ENCODE measurements at regions not wholly inside any gene's neighbourhood (a gene's known extent, or its start where the extent isn't known, plus 50 kb on each side); places are given as distances from the start of the nearest gene placed in this dataset.

DNA sequence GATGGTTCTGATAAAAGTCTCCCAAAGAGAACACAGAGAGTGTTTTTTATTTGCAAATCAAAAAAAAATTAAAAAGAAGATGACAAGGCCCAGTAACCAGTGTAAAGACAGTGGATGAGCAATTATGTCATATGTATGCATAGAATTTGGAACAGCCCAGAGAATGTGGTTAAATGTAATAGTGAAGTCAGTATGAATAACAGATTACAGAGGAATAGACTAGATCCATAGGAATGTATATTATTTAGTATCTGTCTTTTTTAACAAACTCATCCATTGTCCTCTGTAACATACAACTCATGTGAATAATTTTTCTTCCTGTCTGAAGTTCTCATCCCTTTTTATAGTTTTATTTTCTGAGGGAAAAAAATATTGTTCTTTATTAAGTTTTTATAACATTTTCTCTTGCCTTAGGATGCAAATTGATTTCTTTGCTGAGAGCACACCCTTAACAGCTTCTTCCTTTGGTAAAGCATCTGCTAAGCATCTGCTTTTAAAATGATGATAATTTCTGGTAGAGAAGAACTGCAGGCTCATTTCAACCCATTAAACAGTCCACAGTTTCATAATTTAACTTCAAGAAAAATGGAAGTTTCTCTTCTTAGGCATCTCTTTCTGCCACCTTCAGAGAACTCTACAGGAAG is 266.5 kb upstream of the MTNR1B start:
- Histone ChIP-seq H3K27ac (no peak overlapping the region), H3K36me3 (no peaks in the 10 kb centered on the region), H3K27me3 (no peaks in the 10 kb centered on the region), H3K9me3 (no peaks in the 10 kb centered on the region), H3K4me3 (no peak overlapping the region), H3K4me1 (peaks cover 0 to 15% (median 0%) of the 10 kb centered on the region in 4 donors)
- TF ChIP-seq POLR2A (IDR thresholded peaks at IDR 0.05) (no peak), EP300 (IDR thresholded peaks at IDR 0.05) (no peak)
- TF ChIP-seq, protein P1, sequence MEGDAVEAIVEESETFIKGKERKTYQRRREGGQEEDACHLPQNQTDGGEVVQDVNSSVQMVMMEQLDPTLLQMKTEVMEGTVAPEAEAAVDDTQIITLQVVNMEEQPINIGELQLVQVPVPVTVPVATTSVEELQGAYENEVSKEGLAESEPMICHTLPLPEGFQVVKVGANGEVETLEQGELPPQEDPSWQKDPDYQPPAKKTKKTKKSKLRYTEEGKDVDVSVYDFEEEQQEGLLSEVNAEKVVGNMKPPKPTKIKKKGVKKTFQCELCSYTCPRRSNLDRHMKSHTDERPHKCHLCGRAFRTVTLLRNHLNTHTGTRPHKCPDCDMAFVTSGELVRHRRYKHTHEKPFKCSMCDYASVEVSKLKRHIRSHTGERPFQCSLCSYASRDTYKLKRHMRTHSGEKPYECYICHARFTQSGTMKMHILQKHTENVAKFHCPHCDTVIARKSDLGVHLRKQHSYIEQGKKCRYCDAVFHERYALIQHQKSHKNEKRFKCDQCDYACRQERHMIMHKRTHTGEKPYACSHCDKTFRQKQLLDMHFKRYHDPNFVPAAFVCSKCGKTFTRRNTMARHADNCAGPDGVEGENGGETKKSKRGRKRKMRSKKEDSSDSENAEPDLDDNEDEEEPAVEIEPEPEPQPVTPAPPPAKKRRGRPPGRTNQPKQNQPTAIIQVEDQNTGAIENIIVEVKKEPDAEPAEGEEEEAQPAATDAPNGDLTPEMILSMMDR (IDR thresholded peaks at IDR 0.05): no peak
- DNase-seq (ENCODE audit: low spot score in 2 of 2): no peak

DNA sequence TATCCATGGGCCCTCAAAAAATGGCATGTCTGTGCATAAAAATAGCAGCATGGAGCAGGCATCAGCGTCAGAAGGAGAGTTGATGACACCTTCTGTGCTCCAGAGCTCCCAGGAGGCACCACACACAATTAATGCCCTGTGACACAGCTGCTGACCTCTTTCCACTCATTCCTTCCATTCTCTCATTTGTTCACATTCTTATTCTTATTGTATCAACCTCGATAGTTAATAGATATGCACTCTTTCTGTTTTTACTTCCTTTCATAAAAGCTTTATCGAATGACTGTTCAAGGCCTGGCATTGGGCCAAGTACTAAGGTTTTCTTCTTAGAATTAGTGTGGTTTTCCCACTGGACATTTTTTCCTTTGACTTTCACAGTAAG is 266.0 kb upstream of the MTNR1B start:
- H3K36me3 ChIP-seq: no peaks in the 10 kb centered on the region
- no peak overlapping the region for H3K27ac ChIP-seq
- H3K4me1 ChIP-seq: peaks cover 0 to 16% (median 0%) of the 10 kb centered on the region in 4 donors
- WGBS, 2 donors: 13 to 23% methylated on average over 3 of the region's 3 CpGs
- DNase-seq (ENCODE audit: low spot score in 2 of 2): no peak
- no peak overlapping the region for H3K4me3 ChIP-seq
- TF ChIP-seq EP300 (IDR thresholded peaks at IDR 0.05) (no peak), POLR2A (IDR thresholded peaks at IDR 0.05) (no peak)
- TF ChIP-seq, protein P1 (IDR thresholded peaks at IDR 0.05): no peak
- no peaks in the 10 kb centered on the region for H3K27me3 ChIP-seq
- H3K9me3 ChIP-seq: no peaks in the 10 kb centered on the region

DNA sequence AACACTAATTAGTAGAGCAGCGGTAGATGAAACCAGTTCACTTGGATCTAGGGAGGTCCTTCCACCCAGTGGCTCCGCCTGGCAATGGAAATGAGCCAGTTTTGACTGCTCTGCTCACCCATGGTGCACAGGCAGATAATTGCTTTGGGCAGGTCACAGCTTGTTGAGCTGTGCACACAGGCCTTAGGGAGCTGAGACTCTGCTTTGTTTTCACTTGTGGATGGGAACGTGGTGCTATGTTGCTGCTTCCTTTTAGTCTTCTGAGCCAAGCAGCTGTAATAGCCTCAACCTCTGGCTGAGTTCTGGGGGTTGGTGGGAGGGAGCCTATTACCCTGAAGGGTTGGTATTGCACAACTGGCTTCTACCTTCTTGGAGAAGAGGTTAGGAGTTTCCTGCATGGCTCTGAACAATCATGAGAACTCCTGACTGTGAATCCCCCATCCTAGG is 262.3 kb upstream of the MTNR1B start:
- Histone ChIP-seq H3K4me3 (no peak overlapping the region), H3K4me1 (peaks cover 0 to 15% (median 0%) of the 10 kb centered on the region in 4 donors), H3K36me3 (no peaks in the 10 kb centered on the region), H3K27me3 (no peaks in the 10 kb centered on the region), H3K9me3 (no peaks in the 10 kb centered on the region), H3K27ac (no peak overlapping the region)
- TF ChIP-seq POLR2A (IDR thresholded peaks at IDR 0.05) (no peak), EP300 (IDR thresholded peaks at IDR 0.05) (no peak)
- TF ChIP-seq, protein P1 (IDR thresholded peaks at IDR 0.05): no peak
- 46 to 57% methylated on average over 3 of the region's 3 CpGs for WGBS, 2 donors
- DNase-seq (ENCODE audit: low spot score in 2 of 2): peak in 1 of 2 donors; percentile 16

DNA sequence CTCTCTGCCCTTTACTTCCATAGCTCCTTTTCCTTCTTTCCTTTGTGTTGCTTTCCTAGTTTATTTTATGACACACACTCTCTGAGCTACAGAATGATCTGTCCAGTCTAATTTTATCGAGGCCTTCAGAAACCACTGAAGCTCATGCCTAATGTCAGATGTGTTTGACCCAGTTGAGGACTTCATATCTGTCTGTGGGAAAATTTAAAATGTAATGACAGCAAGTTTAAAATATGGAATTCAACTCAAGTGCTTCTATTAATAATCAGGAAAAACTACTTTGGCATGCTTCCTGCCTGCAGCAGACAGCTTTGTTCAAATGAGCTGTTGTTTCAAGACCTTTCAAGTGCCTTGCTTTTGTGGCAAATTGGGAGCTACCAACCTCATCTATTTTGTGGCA is 261.8 kb upstream of the MTNR1B start:
- 7 to 11% methylated on average over 1 of the region's 1 CpG for WGBS, 2 donors
- Histone ChIP-seq H3K9me3 (no peaks in the 10 kb centered on the region), H3K4me1 (peaks cover 0 to 11% (median 0%) of the 10 kb centered on the region in 4 donors), H3K36me3 (no peaks in the 10 kb centered on the region), H3K27me3 (no peaks in the 10 kb centered on the region), H3K4me3 (no peak overlapping the region), H3K27ac (no peak overlapping the region)
- TF ChIP-seq POLR2A (IDR thresholded peaks at IDR 0.05) (no peak), EP300 (IDR thresholded peaks at IDR 0.05) (no peak)
- TF ChIP-seq, protein P1 (IDR thresholded peaks at IDR 0.05): no peak
- DNase-seq (ENCODE audit: low spot score in 2 of 2): no peak

DNA sequence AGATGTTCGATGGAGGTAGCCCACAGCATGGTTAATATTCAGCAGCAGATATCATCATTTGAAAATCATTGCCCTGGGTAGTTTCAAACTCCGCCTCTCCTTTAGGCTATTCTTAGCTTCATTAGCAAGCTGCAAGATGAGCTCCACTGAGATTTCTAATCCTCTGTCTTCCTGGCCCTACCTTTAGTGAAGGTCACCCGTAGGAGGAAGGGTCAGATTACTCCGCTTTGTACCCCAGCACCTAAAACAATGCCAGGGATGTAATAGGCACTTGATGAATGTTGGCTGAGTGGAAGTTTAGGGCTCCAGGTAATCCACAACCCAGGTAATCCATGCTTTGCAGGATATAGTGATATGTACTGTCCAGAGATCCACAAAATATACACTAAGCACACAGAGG is 260.1 kb upstream of the MTNR1B start:
- Histone ChIP-seq H3K27me3 (no peaks in the 10 kb centered on the region), H3K4me1 (peaks cover 0 to 11% (median 0%) of the 10 kb centered on the region in 4 donors), H3K4me3 (no peak overlapping the region), H3K9me3 (no peaks in the 10 kb centered on the region), H3K36me3 (no peaks in the 10 kb centered on the region), H3K27ac (no peak overlapping the region)
- no peak for DNase-seq (ENCODE audit: low spot score in 2 of 2)
- TF ChIP-seq, protein P1 (IDR thresholded peaks at IDR 0.05): no peak
- TF ChIP-seq POLR2A (IDR thresholded peaks at IDR 0.05) (no peak), EP300 (IDR thresholded peaks at IDR 0.05) (no peak)
- WGBS, 2 donors: 90 to 96% methylated on average over 4 of the region's 4 CpGs
